ENCODE measurements at regions not wholly inside any gene's neighbourhood (a gene's known extent, or its start where the extent isn't known, plus 50 kb on each side); places are given as distances from the start of the nearest gene placed in this dataset.

DNA sequence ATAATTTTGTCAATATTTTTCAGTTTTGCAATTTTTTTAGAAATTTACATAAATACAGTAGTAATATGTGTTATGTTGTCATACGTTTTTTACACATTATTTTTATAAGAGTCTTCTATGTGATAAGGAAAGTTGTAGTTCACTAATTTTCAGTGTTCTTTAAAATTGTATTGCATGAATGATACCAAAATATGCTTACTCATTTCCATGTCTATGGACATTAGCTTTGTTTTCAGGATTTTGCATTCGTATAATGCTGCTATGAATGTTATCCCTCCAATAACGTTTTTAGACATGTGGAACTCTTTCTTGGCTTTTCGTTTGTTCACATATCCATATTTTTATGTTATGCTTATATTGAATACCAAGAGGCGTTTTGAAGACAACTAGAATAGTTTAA lies 260.0 kb downstream of the ARL4A start:
- no peak for TF ChIP-seq EZH2 (IDR thresholded peaks at IDR 0.05; ENCODE audit: borderline replicate concordance, low read length)
- TF ChIP-seq, protein P1, sequence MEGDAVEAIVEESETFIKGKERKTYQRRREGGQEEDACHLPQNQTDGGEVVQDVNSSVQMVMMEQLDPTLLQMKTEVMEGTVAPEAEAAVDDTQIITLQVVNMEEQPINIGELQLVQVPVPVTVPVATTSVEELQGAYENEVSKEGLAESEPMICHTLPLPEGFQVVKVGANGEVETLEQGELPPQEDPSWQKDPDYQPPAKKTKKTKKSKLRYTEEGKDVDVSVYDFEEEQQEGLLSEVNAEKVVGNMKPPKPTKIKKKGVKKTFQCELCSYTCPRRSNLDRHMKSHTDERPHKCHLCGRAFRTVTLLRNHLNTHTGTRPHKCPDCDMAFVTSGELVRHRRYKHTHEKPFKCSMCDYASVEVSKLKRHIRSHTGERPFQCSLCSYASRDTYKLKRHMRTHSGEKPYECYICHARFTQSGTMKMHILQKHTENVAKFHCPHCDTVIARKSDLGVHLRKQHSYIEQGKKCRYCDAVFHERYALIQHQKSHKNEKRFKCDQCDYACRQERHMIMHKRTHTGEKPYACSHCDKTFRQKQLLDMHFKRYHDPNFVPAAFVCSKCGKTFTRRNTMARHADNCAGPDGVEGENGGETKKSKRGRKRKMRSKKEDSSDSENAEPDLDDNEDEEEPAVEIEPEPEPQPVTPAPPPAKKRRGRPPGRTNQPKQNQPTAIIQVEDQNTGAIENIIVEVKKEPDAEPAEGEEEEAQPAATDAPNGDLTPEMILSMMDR (conservative IDR thresholded peaks at IDR 0.05 in 1 of 2, IDR thresholded peaks at IDR 0.05 in 1 of 2; ENCODE audit: extremely low read depth in 1 of 2, insufficient read depth in 1 of 2, low read depth in 1 of 2, low read length in 2 of 2), result no peak
